ENCODE measurements at regions not wholly inside any gene's neighbourhood (a gene's known extent, or its start where the extent isn't known, plus 50 kb on each side); places are given as distances from the start of the nearest gene placed in this dataset.

DNA sequence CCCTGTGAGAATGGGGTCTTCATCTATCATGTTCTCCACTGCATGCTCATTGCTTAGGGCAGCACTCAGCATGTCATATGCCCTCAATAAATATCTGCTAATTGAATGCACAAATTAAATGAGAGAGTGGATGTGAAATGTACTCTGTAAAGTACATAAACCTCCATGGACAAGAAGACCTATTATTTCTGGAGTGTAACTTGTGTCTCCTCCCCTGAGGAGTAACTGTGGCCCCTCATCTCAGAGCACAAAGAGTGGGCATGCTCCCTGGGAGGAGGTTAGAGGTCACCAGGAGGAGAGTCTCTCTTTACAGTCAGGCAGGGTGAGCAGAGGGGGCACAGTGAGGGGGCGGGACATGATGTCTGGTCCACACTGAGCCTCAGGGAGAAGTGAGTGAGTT, 313.6 kb upstream of the PODXL start:
- TF ChIP-seq POLR2AphosphoS5 (IDR thresholded peaks at IDR 0.05; ENCODE audit: low read depth): no peak
- no peak for TF ChIP-seq SPI1 (IDR thresholded peaks at IDR 0.05; ENCODE audit: borderline replicate concordance, low read depth)
- TF ChIP-seq, protein P1, sequence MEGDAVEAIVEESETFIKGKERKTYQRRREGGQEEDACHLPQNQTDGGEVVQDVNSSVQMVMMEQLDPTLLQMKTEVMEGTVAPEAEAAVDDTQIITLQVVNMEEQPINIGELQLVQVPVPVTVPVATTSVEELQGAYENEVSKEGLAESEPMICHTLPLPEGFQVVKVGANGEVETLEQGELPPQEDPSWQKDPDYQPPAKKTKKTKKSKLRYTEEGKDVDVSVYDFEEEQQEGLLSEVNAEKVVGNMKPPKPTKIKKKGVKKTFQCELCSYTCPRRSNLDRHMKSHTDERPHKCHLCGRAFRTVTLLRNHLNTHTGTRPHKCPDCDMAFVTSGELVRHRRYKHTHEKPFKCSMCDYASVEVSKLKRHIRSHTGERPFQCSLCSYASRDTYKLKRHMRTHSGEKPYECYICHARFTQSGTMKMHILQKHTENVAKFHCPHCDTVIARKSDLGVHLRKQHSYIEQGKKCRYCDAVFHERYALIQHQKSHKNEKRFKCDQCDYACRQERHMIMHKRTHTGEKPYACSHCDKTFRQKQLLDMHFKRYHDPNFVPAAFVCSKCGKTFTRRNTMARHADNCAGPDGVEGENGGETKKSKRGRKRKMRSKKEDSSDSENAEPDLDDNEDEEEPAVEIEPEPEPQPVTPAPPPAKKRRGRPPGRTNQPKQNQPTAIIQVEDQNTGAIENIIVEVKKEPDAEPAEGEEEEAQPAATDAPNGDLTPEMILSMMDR (IDR thresholded peaks at IDR 0.05; ENCODE audit: insufficient read depth, low read length): no peak
- TF ChIP-seq, protein P2, sequence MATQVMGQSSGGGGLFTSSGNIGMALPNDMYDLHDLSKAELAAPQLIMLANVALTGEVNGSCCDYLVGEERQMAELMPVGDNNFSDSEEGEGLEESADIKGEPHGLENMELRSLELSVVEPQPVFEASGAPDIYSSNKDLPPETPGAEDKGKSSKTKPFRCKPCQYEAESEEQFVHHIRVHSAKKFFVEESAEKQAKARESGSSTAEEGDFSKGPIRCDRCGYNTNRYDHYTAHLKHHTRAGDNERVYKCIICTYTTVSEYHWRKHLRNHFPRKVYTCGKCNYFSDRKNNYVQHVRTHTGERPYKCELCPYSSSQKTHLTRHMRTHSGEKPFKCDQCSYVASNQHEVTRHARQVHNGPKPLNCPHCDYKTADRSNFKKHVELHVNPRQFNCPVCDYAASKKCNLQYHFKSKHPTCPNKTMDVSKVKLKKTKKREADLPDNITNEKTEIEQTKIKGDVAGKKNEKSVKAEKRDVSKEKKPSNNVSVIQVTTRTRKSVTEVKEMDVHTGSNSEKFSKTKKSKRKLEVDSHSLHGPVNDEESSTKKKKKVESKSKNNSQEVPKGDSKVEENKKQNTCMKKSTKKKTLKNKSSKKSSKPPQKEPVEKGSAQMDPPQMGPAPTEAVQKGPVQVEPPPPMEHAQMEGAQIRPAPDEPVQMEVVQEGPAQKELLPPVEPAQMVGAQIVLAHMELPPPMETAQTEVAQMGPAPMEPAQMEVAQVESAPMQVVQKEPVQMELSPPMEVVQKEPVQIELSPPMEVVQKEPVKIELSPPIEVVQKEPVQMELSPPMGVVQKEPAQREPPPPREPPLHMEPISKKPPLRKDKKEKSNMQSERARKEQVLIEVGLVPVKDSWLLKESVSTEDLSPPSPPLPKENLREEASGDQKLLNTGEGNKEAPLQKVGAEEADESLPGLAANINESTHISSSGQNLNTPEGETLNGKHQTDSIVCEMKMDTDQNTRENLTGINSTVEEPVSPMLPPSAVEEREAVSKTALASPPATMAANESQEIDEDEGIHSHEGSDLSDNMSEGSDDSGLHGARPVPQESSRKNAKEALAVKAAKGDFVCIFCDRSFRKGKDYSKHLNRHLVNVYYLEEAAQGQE (IDR thresholded peaks at IDR 0.05; ENCODE audit: insufficient replicate concordance, low read depth): no peak
